H1 (cell line): ENCODE measurements at regions not wholly inside any gene's neighbourhood (a gene's known extent, or its start where the extent isn't known, plus 50 kb on each side); places are given as distances from the start of the nearest gene placed in this dataset.

Experiments
- CTCF ChIA-PET: fragments of 300-600 bp; sonication (Branson Sonifier 250); formaldehyde crosslinking; loops from one replicate; lab custom pipeline; 2021; ENCODE audit not compliant: partially characterized antibody; lab: Charles Lee
- POLR2A ChIA-PET: fragments of 300-600 bp; sonication (Branson Sonifier 250); formaldehyde crosslinking; loops from one replicate; lab custom pipeline; 2021; ENCODE audit warnings: inconsistent platforms; ENCODE audit not compliant: partially characterized antibody; lab: Charles Lee
- DNase-seq, 2 experiments: peaks; one replicate each; pipeline versions ENCODE4 v3.0.0 to v3.0.0-alpha.2; 2010 to 2022; ENCODE audit warnings: low spot score in 2 of 2, low read depth in 1 of 2, mixed read lengths in 1 of 2
- FAIRE-seq: peaks from 2 replicates; lab custom pipeline; 2011; peaks lifted over from hg19 to GRCh38; lab: Jason Lieb, UNC
- H2AFZ ChIP-seq: 2 replicates; pipeline ENCODE4 v1.8.1; 2012; ENCODE audit warnings: low read length, inconsistent platforms
- H2AK5ac ChIP-seq: 2 replicates; pipeline ENCODE4 v1.6.1; 2013; ENCODE audit warnings: low read depth, low read length
- H2BK120ac ChIP-seq: replicated peaks from 2 replicates; pipeline ENCODE3; 2013; ENCODE audit warnings: low read depth, low read length, inconsistent platforms
- H2BK12ac ChIP-seq: 2 replicates; pipeline ENCODE4 v1.6.1; 2013; ENCODE audit warnings: low read depth, low read length
- H2BK15ac ChIP-seq: 2 replicates; pipeline ENCODE4 v1.6.1; 2013; ENCODE audit warnings: low read length
- H2BK20ac ChIP-seq: 2 replicates; pipeline ENCODE4 v1.6.1; 2013; ENCODE audit warnings: low read length
- H2BK5ac ChIP-seq: 2 replicates; pipeline ENCODE4 v1.6.1; 2013; ENCODE audit warnings: low read depth, low read length
- H3K14ac ChIP-seq: 2 replicates; pipeline ENCODE4 v1.6.1; 2013; ENCODE audit warnings: inconsistent platforms; ENCODE audit not compliant: insufficient read length
- H3K18ac ChIP-seq: 2 replicates; pipeline ENCODE4 v1.6.1; 2013; ENCODE audit warnings: low read length; ENCODE audit errors: extremely low read depth
- H3K23ac ChIP-seq: 2 replicates; pipeline ENCODE4 v1.6.1; 2013; ENCODE audit warnings: inconsistent platforms; ENCODE audit not compliant: insufficient read length
- H3K23me2 ChIP-seq: 2 replicates; pipeline ENCODE4 v1.6.1; 2013; ENCODE audit warnings: low read depth, low read length
- H3K27ac ChIP-seq: 2 replicates; pipeline ENCODE4 v1.6.1; 2011; ENCODE audit warnings: low read depth, low read length, inconsistent platforms
- H3K27me3 ChIP-seq, 4 experiments: replicated peaks in 1 of 4; 1 replicate in 1 of 4; 2 replicates in 3 of 4; pipeline versions ENCODE4 v1.6.1 to v1.8.1; 2011 to 2013; ENCODE audit warnings: low read length in 3 of 4, mild to moderate bottlenecking in 3 of 4, inconsistent platforms in 2 of 4, mixed read lengths in 2 of 4, moderate library complexity in 1 of 4; ENCODE audit not compliant: control insufficient read depth in 3 of 4, insufficient read depth in 3 of 4; ENCODE audit errors: extremely low read depth in 1 of 4
- H3K36me3 ChIP-seq, 4 experiments: 2 replicates each; pipeline versions ENCODE4 v1.6.1 to v1.8.1; 2011 to 2013; ENCODE audit warnings: mild to moderate bottlenecking in 4 of 4, low read length in 3 of 4, moderate library complexity in 2 of 4, control low read depth in 1 of 4, inconsistent platforms in 1 of 4; ENCODE audit not compliant: insufficient read depth in 4 of 4, control insufficient read depth in 2 of 4
- H3K4ac ChIP-seq: replicated peaks from 2 replicates; pipeline ENCODE3; 2013; ENCODE audit warnings: low read length, low read depth, mixed read lengths, inconsistent platforms; ENCODE audit not compliant: insufficient read length
- H3K4me1 ChIP-seq, 4 experiments: replicated peaks in 1 of 4; 1 replicate in 1 of 4; 2 replicates in 3 of 4; pipeline versions ENCODE4 v1.6.1 to v1.8.1; 2011 to 2013; ENCODE audit warnings: low read length in 3 of 4, inconsistent platforms in 2 of 4, mixed read lengths in 1 of 4; ENCODE audit not compliant: insufficient read depth in 4 of 4, control insufficient read depth in 3 of 4
- H3K4me2 ChIP-seq, 2 experiments: 2 replicates each; pipeline versions ENCODE4 v1.6.1 to v1.8.1; 2011 to 2013; ENCODE audit warnings: low read depth in 2 of 2, low read length in 2 of 2, control low read depth in 1 of 2, inconsistent platforms in 1 of 2, mild to moderate bottlenecking in 1 of 2; ENCODE audit not compliant: insufficient read depth in 1 of 2
- H3K4me3 ChIP-seq, 4 experiments: fragments of 200-600, 300-600 bp in 1 of 4; sonication (generic), shearing (Covaris generic), sonication (Bioruptor Twin) in 1 of 4; 2 replicates each; pipeline versions ENCODE4 v1.5.1 to v1.8.1; 2011 to 2016; ENCODE audit warnings: low read length in 4 of 4, low read depth in 3 of 4, control low read depth in 2 of 4, inconsistent platforms in 2 of 4, mild to moderate bottlenecking in 2 of 4, mixed read lengths in 1 of 4, moderate library complexity in 1 of 4; ENCODE audit not compliant: insufficient read depth in 2 of 4; ENCODE audit errors: extremely low read depth in 1 of 4
- H3K56ac ChIP-seq: replicated peaks from 2 replicates; pipeline ENCODE3; 2013; ENCODE audit warnings: low read depth, mild to moderate bottlenecking, mixed read lengths, low read length, inconsistent platforms; ENCODE audit not compliant: insufficient read length
- H3K79me1 ChIP-seq: 2 replicates; pipeline ENCODE4 v1.6.1; 2013; ENCODE audit warnings: low read depth, low read length, control low read depth
- H3K79me2 ChIP-seq, 2 experiments: 2 replicates each; pipeline versions ENCODE4 v1.6.1 to v1.8.1; 2012 to 2013; ENCODE audit warnings: low read length in 2 of 2, mild to moderate bottlenecking in 2 of 2, inconsistent platforms in 1 of 2; ENCODE audit not compliant: insufficient read depth in 2 of 2, control insufficient read depth in 1 of 2
- H3K9ac ChIP-seq, 4 experiments: replicated peaks in 1 of 4; 1 replicate in 1 of 4; 2 replicates in 3 of 4; pipeline versions ENCODE4 v1.6.1 to v1.8.1; 2011 to 2013; ENCODE audit warnings: low read depth in 3 of 4, low read length in 3 of 4, control low read depth in 2 of 4, mild to moderate bottlenecking in 2 of 4, moderate library complexity in 2 of 4, inconsistent platforms in 1 of 4; ENCODE audit errors: extremely low read depth in 1 of 4
- H3K9me3 ChIP-seq, 2 experiments: 2 replicates each; pipeline versions ENCODE4 v1.6.1 to v1.8.1; 2012 to 2013; ENCODE audit warnings: mild to moderate bottlenecking in 2 of 2, moderate library complexity in 2 of 2, control low read depth in 1 of 2, inconsistent platforms in 1 of 2, low read depth in 1 of 2, low read length in 1 of 2, mixed read lengths in 1 of 2; ENCODE audit not compliant: insufficient read depth in 2 of 2
- H4K20me1 ChIP-seq, 2 experiments: replicated peaks in 1 of 2; 2 replicates each; pipeline versions ENCODE3 to v1.8.1; 2011 to 2013; ENCODE audit warnings: inconsistent platforms in 2 of 2, low read length in 2 of 2, mild to moderate bottlenecking in 1 of 2; ENCODE audit not compliant: insufficient read depth in 2 of 2, control insufficient read depth in 1 of 2
- H4K5ac ChIP-seq: 2 replicates; pipeline ENCODE4 v1.6.1; 2013; ENCODE audit warnings: low read length, low read depth, mixed read lengths, inconsistent platforms; ENCODE audit not compliant: insufficient read length
- H4K8ac ChIP-seq: 2 replicates; pipeline ENCODE4 v1.8.0; 2013; ENCODE audit warnings: mild to moderate bottlenecking, moderate library complexity, low read length, inconsistent platforms; ENCODE audit not compliant: insufficient read depth; ENCODE audit errors: extremely low read depth
- H4K91ac ChIP-seq: replicated peaks from 2 replicates; pipeline ENCODE3; 2013; ENCODE audit warnings: low read length, mixed read lengths, inconsistent platforms; ENCODE audit not compliant: insufficient read length
- CREB1 ChIP-seq: IDR thresholded peaks from 2 replicates; pipeline ENCODE4 v1.6.1; 2012; ENCODE audit warnings: inconsistent platforms
- JUN ChIP-seq: IDR thresholded peaks from 2 replicates; pipeline ENCODE4 v1.6.1; 2011; ENCODE audit warnings: low read depth, mild to moderate bottlenecking, improper control_type of control experiment, low read length
- PHF8 ChIP-seq: fragments of 200-600 bp; sonication (generic); conservative IDR thresholded peaks from 2 replicates; pipeline ENCODE4 v1.7.1; 2012; ENCODE audit warnings: low read depth, mild to moderate bottlenecking, inconsistent platforms, low read length, moderate library complexity
- POLR2AphosphoS5 ChIP-seq: IDR thresholded peaks from 2 replicates; pipeline ENCODE4 v1.6.1; 2011; ENCODE audit warnings: low read depth, low read length
- SIX5 ChIP-seq: IDR thresholded peaks from 2 replicates; pipeline ENCODE4 v1.6.1; 2011; ENCODE audit warnings: mild to moderate bottlenecking, low read depth, low read length
- SUZ12 ChIP-seq: fragments of 200-600 bp; sonication (generic); IDR thresholded peaks from 2 replicates; pipeline ENCODE4 v1.6.1; 2012; ENCODE audit warnings: mild to moderate bottlenecking, inconsistent platforms, low read length, moderate library complexity, mixed read lengths
- TBP ChIP-seq: IDR thresholded peaks from 2 replicates; pipeline ENCODE4 v1.6.1; 2011; ENCODE audit warnings: low read depth, low read length, improper control_type of control experiment
- ZNF274 ChIP-seq: IDR thresholded peaks from 2 replicates; pipeline ENCODE4 v1.7.0; 2012; ENCODE audit warnings: low read length, borderline replicate concordance; ENCODE audit errors: extremely low read depth
- WGBS, 2 experiments: shearing (Covaris generic) in 1 of 2; methylation state at CpG; one replicate each; pipeline versions ENCODE4 v1.1.6 to v1.1.7; 2013 to 2015; ENCODE audit warnings: low lambda C conversion rate in 2 of 2, mixed read lengths in 2 of 2, inconsistent platforms in 1 of 2, low coverage in 1 of 2, missing lambda C conversion rate in 1 of 2; ENCODE audit not compliant: insufficient replicate concordance in 2 of 2, insufficient coverage in 1 of 2, insufficient read length in 1 of 2; ENCODE audit errors: extremely low coverage in 1 of 2, missing lambda C conversion rate in 1 of 2; 5-methylcytosine and 5-hydroxymethylcytosine counted together

DNA sequence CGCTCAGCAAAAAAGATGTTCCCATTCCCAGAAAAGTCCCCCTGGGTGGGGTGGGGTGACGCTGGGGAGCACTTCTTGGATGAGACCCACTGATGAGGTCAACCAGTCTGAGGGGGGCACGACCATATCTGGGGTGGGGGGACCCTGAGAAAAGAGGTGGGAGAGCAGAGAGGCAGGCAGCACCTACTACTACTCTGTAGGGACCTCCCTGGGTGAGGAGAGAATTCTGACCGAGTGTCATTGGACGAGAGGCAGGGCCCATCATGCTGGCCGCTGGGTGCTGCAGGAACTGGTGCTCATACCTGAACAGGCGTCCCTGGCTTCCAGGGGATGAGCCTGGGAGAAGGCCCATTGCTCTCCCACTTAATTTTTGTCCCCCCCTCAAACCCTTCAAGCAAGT, 158.8 kb downstream of the KLF13 start:
- ChIA-PET POLR2A (no interaction called here), CTCF (interaction anchor here (0.5 to 6.3 kb wide), 6 partner anchors 10 to 89 kb away, joined by 3 to 199 read pairs (median 30); no protein-coding TSS in a partner anchor)
- no peak overlapping the region for H2AFZ ChIP-seq
- no peak overlapping the region for H3K4me3 ChIP-seq
- H3K79me2 ChIP-seq, result no peaks in the 10 kb centered on the region
- no peak overlapping the region for H3K9ac ChIP-seq
- H2BK20ac ChIP-seq, result no peak overlapping the region
- no peak for TF ChIP-seq CREB1
- TF ChIP-seq POLR2AphosphoS5, result no peak
- no peak for TF ChIP-seq PHF8
- no peak for TF ChIP-seq JUN
- no peak for TF ChIP-seq SUZ12
- TF ChIP-seq SIX5, result no peak
- no peak for TF ChIP-seq ZNF274
- TF ChIP-seq TBP, result no peak
- H4K20me1 ChIP-seq, result peaks cover 0 to 2% of the 10 kb centered on the region in 2 experiments
- FAIRE-seq (no peak), DNase-seq (no peak)
- H3K36me3 ChIP-seq, result peaks cover 0 to 7% (median 0%) of the 10 kb centered on the region in 4 experiments; a peak in 1 of 8 replicates
- 83% methylated on average over 2 of the region's 7 CpGs; no CpG with 5 or more reads in 1 of the 2 experiments for WGBS, 2 experiments
- no peak overlapping the region for H4K91ac ChIP-seq
- no peak overlapping the region for H3K4me2 ChIP-seq
- H3K4me1 ChIP-seq, result peaks cover 0 to 9% (median under 1%) of the 10 kb centered on the region in 4 experiments; a peak in 5 of 7 replicates
- no peak overlapping the region for H3K23ac ChIP-seq
- H3K56ac ChIP-seq, result no peak overlapping the region
- H3K79me1 ChIP-seq, result no peaks in the 10 kb centered on the region; the same call in 1 of the 2 replicates
- no peak overlapping the region for H3K18ac ChIP-seq
- H4K5ac ChIP-seq, result no peak overlapping the region
- no peaks in the 10 kb centered on the region; the same call in 1 of the 2 replicates for H3K23me2 ChIP-seq
- no peak overlapping the region for H2BK120ac ChIP-seq
- no peak overlapping the region for H2BK12ac ChIP-seq
- H3K27me3 ChIP-seq, result peaks cover 30 to 39% (median 37%) of the 10 kb centered on the region in 4 experiments
- no peak overlapping the region for H2AK5ac ChIP-seq
- H4K8ac ChIP-seq, result no peak overlapping the region
- no peak overlapping the region for H2BK15ac ChIP-seq
- peaks cover 0 to 8% of the 10 kb centered on the region in 2 experiments; a peak in 1 of 4 replicates for H3K9me3 ChIP-seq
- no peak overlapping the region for H3K27ac ChIP-seq
- no peak overlapping the region for H3K14ac ChIP-seq
- H2BK5ac ChIP-seq, result no peak overlapping the region
- H3K4ac ChIP-seq, result no peak overlapping the region
